HG03139 (cell line): ENCODE measurements at regions not wholly inside any gene's neighbourhood (a gene's known extent, or its start where the extent isn't known, plus 50 kb on each side); places are given as distances from the start of the nearest gene placed in this dataset.
"Not testable (repeated sequence)": the region's sequence is repeated elsewhere in the genome, so short reads cannot be mapped to it uniquely, and the experiment has no call there.

Source experiments
- ATAC-seq: cut with Tn5 transposase; IDR thresholded peaks from one replicate; pipeline ENCODE4 v1.9.1; 2021; ENCODE audit not compliant: unreplicated experiment

- not testable (repeated sequence) for ATAC-seq
These were observed 318.4 kb downstream of the ZFHX3 start for GRCh38 chr16:72729552-72729951.

GRCh38 chr16:72728516-72728915, 319.4 kb downstream of the ZFHX3 start:
- no peak for ATAC-seq

- ATAC-seq, result no peak
These were observed 320.4 kb downstream of the ZFHX3 start for GRCh38 chr16:72727565-72727964.

- ATAC-seq, result no peak
These were observed 322.3 kb downstream of the ZFHX3 start for GRCh38 chr16:72725643-72726042.

GRCh38 chr16:72723781-72724180, 324.1 kb downstream of the ZFHX3 start:
- ATAC-seq, result no peak

GRCh38 chr16:72722552-72722951, 325.4 kb downstream of the ZFHX3 start:
- ATAC-seq, result no peak

GRCh38 chr16:72721981-72722380, 325.9 kb downstream of the ZFHX3 start:
- no peak for ATAC-seq

- ATAC-seq, result no peak
These were observed 332.7 kb downstream of the ZFHX3 start for GRCh38 chr16:72715267-72715666.

- ATAC-seq, result no peak
These were observed 336.1 kb downstream of the ZFHX3 start for GRCh38 chr16:72711823-72712222.

GRCh38 chr16:72705801-72706200, 342.1 kb downstream of the ZFHX3 start:
- no peak for ATAC-seq

GRCh38 chr16:72704746-72705372, 343.1 kb downstream of the ZFHX3 start:
- ATAC-seq, result no peak

GRCh38 chr16:72689851-72690250, 358.1 kb downstream of the ZFHX3 start:
- ATAC-seq, result no peak

- ATAC-seq, result no peak
These were observed 367.2 kb downstream of the ZFHX3 start for GRCh38 chr16:72680732-72681131.

GRCh38 chr16:72679856-72680255, 368.1 kb downstream of the ZFHX3 start:
- no peak for ATAC-seq

GRCh38 chr16:72677662-72678447, 370.1 kb downstream of the ZFHX3 start:
- ATAC-seq, result no peak

GRCh38 chr16:72673118-72673517, 374.8 kb downstream of the ZFHX3 start:
- ATAC-seq, result no peak

- ATAC-seq, result no peak
These were observed 381.7 kb downstream of the ZFHX3 start for GRCh38 chr16:72666267-72666666.

- ATAC-seq, result no peak
These were observed 382.2 kb downstream of the ZFHX3 start for GRCh38 chr16:72665701-72666100.

GRCh38 chr16:72664509-72665408, 383.2 kb downstream of the ZFHX3 start:
- peak; percentile 99 for ATAC-seq

GRCh38 chr16:72664056-72664508, 383.8 kb downstream of the ZFHX3 start:
- no peak for ATAC-seq

GRCh38 chr16:72658888-72659717, 388.8 kb downstream of the ZFHX3 start:
- ATAC-seq, result no peak
